ENCODE measurements at regions not wholly inside any gene's neighbourhood (a gene's known extent, or its start where the extent isn't known, plus 50 kb on each side); places are given as distances from the start of the nearest gene placed in this dataset.
"Not testable (repeated sequence)": the region's sequence is repeated elsewhere in the genome, so short reads cannot be mapped to it uniquely, and the experiment has no call there.

DNA sequence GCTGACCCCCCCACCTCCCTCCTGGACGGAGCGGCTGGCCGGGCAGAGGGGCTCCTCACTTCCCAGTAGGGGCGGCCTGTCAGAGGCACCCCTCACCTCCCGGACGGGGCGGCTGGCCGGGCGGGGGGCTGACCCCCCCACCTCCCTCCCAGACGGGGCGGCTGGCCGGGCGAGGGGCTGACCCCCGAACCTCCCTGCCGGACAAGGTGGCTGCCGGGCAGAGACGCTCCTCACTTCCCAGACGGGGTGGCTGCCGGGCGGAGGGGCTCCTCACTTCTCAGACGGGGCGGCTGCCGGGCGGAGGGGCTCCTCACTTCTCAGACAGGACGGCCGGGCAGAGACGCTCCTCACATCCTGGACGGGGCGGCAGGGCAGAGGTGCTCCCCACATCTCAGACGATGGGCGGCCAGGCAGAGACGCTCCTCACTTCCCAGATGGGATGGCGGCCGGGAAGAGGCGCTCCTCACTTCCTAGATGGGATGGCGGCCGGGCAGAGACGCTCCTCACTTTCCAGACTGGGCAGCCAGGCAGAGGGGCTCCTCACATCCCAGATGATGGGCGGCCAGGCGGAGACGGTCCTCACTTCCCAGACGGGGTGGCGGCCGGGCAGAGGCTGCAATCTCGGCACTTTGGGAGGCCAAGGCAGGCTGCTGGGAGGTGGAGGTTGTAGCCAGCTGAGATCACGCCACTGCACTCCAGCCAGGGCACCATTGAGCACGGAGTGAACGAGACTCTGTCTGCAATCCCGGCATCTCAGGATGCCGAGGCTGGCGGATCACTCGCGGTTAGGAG, 66.2 kb upstream of the PAPPA2 start:
- H3K36me3 ChIP-seq; intact Hi-C loops (cut with DNase I); H3K9me3 ChIP-seq; H3K27ac ChIP-seq; DNase-seq (ENCODE audit: low spot score); H3K4me3 ChIP-seq; H3K4me1 ChIP-seq (replicated peaks); H3K27me3 ChIP-seq (replicated peaks; ENCODE audit: insufficient read depth): not testable (repeated sequence)
- WGBS, result 92% methylated on average over 37 of the region's 53 CpGs

DNA sequence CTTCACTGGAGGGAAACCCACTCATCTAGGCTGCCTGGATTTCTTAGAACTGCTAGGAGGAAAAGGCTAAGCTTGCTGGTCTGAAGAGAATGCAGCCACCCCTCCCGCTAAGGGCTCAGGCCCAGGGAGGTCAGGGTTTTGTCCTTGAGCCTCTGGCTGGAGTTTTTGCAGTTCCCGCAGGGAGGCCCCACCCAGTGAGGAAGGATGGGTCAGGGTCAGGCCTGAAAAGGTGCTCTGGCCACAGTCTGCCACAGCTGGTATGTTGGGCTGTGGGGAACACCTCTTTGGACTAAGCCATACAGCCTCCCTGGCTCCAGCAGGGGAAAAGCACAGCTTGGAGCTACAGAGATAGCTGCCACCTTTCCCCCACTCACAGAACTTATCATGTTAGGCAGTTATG, 71.4 kb upstream of the PAPPA2 start:
- Histone ChIP-seq H3K27me3 (replicated peaks; ENCODE audit: insufficient read depth) (no peaks in the 10 kb centered on the region), H3K4me3 (no peak overlapping the region), H3K27ac (no peak overlapping the region), H3K36me3 (no peaks in the 10 kb centered on the region), H3K9me3 (no peaks in the 10 kb centered on the region), H3K4me1 (replicated peaks) (no peaks in the 10 kb centered on the region)
- 80% methylated on average over 2 of the region's 2 CpGs for WGBS
- DNase-seq (ENCODE audit: low spot score), result no peak
- intact Hi-C loops (cut with DNase I), result no loop called here
- TF ChIP-seq POLR2AphosphoS5 (IDR thresholded peaks at IDR 0.05), result no peak
- TF ChIP-seq POLR2A (IDR thresholded peaks at IDR 0.05), result no peak
- TF ChIP-seq, protein P1, sequence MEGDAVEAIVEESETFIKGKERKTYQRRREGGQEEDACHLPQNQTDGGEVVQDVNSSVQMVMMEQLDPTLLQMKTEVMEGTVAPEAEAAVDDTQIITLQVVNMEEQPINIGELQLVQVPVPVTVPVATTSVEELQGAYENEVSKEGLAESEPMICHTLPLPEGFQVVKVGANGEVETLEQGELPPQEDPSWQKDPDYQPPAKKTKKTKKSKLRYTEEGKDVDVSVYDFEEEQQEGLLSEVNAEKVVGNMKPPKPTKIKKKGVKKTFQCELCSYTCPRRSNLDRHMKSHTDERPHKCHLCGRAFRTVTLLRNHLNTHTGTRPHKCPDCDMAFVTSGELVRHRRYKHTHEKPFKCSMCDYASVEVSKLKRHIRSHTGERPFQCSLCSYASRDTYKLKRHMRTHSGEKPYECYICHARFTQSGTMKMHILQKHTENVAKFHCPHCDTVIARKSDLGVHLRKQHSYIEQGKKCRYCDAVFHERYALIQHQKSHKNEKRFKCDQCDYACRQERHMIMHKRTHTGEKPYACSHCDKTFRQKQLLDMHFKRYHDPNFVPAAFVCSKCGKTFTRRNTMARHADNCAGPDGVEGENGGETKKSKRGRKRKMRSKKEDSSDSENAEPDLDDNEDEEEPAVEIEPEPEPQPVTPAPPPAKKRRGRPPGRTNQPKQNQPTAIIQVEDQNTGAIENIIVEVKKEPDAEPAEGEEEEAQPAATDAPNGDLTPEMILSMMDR (IDR thresholded peaks at IDR 0.05), result no peak

DNA sequence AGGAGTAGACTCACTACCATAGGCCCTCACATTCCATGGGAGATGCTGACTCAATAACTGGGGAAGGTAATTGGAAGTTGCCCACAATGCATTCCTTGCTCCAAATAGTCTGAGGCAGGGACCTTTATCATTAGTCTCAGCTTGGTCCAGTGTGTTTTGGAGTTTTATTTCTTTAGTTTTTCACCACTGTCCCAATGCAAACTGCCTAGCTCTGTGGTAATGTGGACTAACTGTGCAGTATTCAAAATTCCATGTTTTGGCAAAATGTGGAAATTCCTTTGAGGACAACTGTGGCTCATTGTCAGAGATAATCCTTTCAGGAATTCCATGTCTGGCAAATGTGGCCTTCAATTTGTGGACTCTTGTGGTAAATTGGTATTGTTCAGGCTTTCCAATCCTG, 78.1 kb upstream of the PAPPA2 start:
- H3K9me3 ChIP-seq, result no peaks in the 10 kb centered on the region
- no peaks in the 10 kb centered on the region for H3K27me3 ChIP-seq (replicated peaks; ENCODE audit: insufficient read depth)
- no peaks in the 10 kb centered on the region for H3K36me3 ChIP-seq
- DNase-seq (ENCODE audit: low spot score), result no peak
- H3K4me1 ChIP-seq (replicated peaks), result no peaks in the 10 kb centered on the region
- H3K27ac ChIP-seq, result no peak overlapping the region
- intact Hi-C loops (cut with DNase I), result no loop called here
- H3K4me3 ChIP-seq, result no peak overlapping the region
- TF ChIP-seq, protein P1 (IDR thresholded peaks at IDR 0.05), result no peak
- no peak for TF ChIP-seq POLR2A (IDR thresholded peaks at IDR 0.05)
- TF ChIP-seq POLR2AphosphoS5 (IDR thresholded peaks at IDR 0.05), result no peak

DNA sequence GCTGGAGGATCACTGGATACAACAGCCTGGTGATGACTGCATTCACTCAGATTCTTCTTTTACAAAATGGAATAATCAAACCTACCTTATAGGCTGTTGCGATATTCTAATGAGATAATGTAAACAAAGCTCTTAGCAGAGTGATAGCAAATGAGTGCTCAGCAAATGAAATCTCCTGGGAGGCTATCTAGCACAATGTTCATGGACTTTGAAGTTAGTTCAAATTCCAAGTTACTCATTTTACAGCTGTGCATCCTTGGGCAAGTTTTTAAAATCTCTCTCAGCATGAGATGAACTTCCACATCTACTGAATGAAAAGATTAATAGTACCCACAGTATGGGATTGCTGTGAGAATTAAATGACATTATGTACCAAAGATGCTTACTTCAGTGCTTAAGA, 80.8 kb upstream of the PAPPA2 start:
- no peak for DNase-seq (ENCODE audit: low spot score)
- 72% methylated on average over 1 of the region's 1 CpG for WGBS
- intact Hi-C loops (cut with DNase I), result no loop called here
- Histone ChIP-seq H3K36me3 (no peaks in the 10 kb centered on the region), H3K9me3 (no peaks in the 10 kb centered on the region), H3K27me3 (replicated peaks; ENCODE audit: insufficient read depth) (no peaks in the 10 kb centered on the region), H3K27ac (no peak overlapping the region), H3K4me3 (no peak overlapping the region), H3K4me1 (replicated peaks) (no peaks in the 10 kb centered on the region)
- TF ChIP-seq POLR2AphosphoS5 (IDR thresholded peaks at IDR 0.05), result no peak
- TF ChIP-seq, protein P1 (IDR thresholded peaks at IDR 0.05), result no peak
- TF ChIP-seq POLR2A (IDR thresholded peaks at IDR 0.05), result no peak

DNA sequence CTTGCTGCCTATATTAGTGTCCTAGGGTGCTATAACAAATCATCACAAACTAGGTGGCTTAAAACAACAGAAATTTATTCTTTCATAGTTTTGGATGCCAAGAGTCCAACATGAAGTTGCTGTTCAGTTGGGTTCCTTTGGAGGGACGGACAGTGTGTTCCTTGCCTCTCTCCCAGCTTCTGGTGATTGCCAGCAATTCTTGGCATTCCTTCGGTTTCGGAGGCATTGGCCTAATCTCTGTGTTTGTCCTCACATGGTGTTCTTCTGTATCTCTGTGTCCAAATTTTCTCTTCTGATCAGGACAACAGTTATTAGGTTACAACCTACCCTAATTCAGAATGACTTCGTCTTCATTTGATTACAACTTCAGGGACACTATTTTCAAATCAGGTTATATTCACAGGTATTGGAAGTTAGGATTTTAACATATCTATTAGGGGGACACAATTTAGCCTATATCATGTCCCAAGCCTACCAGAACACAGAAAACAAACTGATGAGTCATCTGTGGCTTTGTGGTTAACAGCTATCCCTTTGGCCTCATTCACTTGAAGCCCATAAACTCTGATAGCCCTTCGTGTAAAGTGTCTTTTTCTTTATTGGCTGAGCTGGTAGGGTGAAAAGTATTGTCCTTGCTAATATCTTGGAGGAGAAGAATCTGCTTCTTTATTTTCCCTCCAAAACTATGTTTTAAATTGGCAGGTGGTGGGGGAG, 83.2 kb upstream of the PAPPA2 start:
- Histone ChIP-seq H3K4me1 (replicated peaks) (no peaks in the 10 kb centered on the region), H3K36me3 (no peaks in the 10 kb centered on the region), H3K4me3 (no peak overlapping the region), H3K27me3 (replicated peaks; ENCODE audit: insufficient read depth) (no peaks in the 10 kb centered on the region), H3K27ac (no peak overlapping the region), H3K9me3 (no peaks in the 10 kb centered on the region)
- intact Hi-C loops (cut with DNase I), result no loop called here
- WGBS, result 43% methylated on average over 5 of the region's 5 CpGs
- no peak for DNase-seq (ENCODE audit: low spot score)
- no peak for TF ChIP-seq POLR2A (IDR thresholded peaks at IDR 0.05)
- TF ChIP-seq POLR2AphosphoS5 (IDR thresholded peaks at IDR 0.05), result no peak
- TF ChIP-seq, protein P1 (IDR thresholded peaks at IDR 0.05), result no peak

Measured in prostate gland (tissue), 2 donors.